ENCODE measurements at regions not wholly inside any gene's neighbourhood (a gene's known extent, or its start where the extent isn't known, plus 50 kb on each side); places are given as distances from the start of the nearest gene placed in this dataset.

DNA sequence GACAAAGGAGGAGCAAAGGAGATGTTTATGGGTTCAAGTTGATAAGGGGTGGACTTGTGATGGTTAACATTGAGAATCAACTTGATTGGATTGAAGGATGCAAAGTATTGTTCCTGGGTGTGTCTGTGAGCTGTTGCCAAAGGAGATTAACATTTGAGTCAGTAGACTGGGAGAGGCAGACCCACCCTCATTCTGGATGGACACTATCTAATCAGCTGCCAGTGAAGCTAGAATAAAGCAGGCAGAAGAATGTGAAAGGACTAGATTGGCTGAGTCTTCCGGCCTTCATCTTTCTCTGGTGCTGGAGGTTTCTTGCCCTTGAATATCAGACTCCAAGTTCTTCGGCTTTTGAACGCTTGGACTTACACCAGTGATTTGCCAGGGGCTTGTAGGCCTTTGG lies 98.7 kb upstream of the DAB1 start:
- CTCF ChIA-PET, result no interaction called here
- TF ChIP-seq, protein P1, sequence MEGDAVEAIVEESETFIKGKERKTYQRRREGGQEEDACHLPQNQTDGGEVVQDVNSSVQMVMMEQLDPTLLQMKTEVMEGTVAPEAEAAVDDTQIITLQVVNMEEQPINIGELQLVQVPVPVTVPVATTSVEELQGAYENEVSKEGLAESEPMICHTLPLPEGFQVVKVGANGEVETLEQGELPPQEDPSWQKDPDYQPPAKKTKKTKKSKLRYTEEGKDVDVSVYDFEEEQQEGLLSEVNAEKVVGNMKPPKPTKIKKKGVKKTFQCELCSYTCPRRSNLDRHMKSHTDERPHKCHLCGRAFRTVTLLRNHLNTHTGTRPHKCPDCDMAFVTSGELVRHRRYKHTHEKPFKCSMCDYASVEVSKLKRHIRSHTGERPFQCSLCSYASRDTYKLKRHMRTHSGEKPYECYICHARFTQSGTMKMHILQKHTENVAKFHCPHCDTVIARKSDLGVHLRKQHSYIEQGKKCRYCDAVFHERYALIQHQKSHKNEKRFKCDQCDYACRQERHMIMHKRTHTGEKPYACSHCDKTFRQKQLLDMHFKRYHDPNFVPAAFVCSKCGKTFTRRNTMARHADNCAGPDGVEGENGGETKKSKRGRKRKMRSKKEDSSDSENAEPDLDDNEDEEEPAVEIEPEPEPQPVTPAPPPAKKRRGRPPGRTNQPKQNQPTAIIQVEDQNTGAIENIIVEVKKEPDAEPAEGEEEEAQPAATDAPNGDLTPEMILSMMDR (IDR thresholded peaks at IDR 0.05), result no peak
- Mint-ChIP-seq H3K4me1 (no peaks in the 10 kb centered on the region), H3K4me3 (no peak overlapping the region), H3K36me3 (ENCODE audit: low read depth) (no peaks in the 10 kb centered on the region), H3K9me3 (no peaks in the 10 kb centered on the region), H3K27ac (no peak overlapping the region), H3K27me3 (no peaks in the 10 kb centered on the region)
- ATAC-seq (ENCODE audit: low read depth) (no peak), DNase-seq (no peak)
- POLR2A ChIA-PET, result no interaction called here
- intact Hi-C loops (cut with micrococcal nuclease), result no loop called here

DNA sequence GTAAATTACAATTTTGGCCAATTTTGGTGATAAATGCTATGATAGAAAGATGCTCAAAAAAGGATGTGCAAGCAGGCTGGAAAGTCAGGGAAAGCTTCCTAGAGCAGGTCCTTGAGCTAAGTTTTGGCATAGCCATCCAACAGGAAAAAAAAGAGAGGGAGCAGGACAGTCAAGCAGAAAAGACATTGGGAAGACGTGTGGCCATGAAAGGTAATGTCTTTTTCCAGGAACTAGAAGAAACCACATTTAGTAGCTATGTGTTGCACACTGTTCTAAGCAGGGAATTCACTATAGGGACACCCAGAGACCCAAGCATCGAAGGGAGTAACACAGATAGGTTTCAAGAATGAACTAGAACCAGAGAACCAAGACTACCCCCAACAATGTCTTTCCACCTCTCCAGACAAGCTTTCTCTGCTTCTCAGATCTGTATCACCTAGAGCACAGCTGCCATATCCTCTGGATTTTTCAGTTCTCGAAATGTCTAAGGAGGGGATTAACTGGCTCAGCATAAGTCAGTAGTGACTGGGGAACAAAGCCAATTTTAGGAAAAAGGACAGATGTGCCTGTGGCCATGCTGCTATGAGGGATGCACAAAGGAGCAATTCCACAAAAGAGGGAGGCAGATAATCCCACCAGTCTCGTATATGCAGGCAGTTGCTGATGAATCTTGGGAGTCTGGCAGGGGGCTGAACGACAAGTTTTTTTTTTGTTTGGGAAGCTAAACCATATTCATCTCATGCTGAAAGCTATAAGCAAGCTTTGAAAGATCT lies 97.1 kb upstream of the DAB1 start:
- DNase-seq (no peak), ATAC-seq (ENCODE audit: low read depth) (no peak)
- CTCF ChIA-PET, result no interaction called here
- intact Hi-C loops (cut with micrococcal nuclease), result no loop called here
- Mint-ChIP-seq H3K4me3 (no peak overlapping the region), H3K27ac (no peak overlapping the region), H3K27me3 (no peaks in the 10 kb centered on the region), H3K9me3 (no peaks in the 10 kb centered on the region), H3K36me3 (ENCODE audit: low read depth) (no peaks in the 10 kb centered on the region), H3K4me1 (no peaks in the 10 kb centered on the region)
- TF ChIP-seq, protein P1 (IDR thresholded peaks at IDR 0.05), result no peak
- POLR2A ChIA-PET, result no interaction called here

DNA sequence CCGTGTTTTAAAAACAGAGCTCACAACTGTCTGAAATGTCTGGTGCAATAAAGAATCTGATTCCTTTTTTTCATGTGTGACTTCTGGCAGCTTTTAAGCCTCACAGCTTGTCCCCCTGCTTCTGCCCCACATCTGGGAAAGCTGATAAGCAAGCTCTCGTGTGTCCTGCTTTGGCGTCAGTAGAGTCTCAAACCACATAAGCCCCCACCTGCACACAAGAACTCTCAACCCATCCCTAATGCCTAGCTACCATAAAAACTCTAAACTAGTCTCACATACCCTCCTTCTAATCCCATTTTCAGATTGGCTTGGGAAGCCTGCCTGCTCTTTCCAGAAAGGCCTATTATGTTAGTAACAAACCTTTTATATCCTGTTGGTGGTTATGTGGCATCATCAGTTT lies 94.6 kb upstream of the DAB1 start:
- intact Hi-C loops (cut with micrococcal nuclease), result no loop called here
- Mint-ChIP-seq H3K9me3 (no peaks in the 10 kb centered on the region), H3K27ac (no peak overlapping the region), H3K36me3 (ENCODE audit: low read depth) (no peaks in the 10 kb centered on the region), H3K4me1 (no peaks in the 10 kb centered on the region), H3K4me3 (no peak overlapping the region), H3K27me3 (no peaks in the 10 kb centered on the region)
- ATAC-seq (ENCODE audit: low read depth) (no peak), DNase-seq (no peak)
- ChIA-PET CTCF (no interaction called here), POLR2A (no interaction called here)
- TF ChIP-seq, protein P1 (IDR thresholded peaks at IDR 0.05), result no peak

DNA sequence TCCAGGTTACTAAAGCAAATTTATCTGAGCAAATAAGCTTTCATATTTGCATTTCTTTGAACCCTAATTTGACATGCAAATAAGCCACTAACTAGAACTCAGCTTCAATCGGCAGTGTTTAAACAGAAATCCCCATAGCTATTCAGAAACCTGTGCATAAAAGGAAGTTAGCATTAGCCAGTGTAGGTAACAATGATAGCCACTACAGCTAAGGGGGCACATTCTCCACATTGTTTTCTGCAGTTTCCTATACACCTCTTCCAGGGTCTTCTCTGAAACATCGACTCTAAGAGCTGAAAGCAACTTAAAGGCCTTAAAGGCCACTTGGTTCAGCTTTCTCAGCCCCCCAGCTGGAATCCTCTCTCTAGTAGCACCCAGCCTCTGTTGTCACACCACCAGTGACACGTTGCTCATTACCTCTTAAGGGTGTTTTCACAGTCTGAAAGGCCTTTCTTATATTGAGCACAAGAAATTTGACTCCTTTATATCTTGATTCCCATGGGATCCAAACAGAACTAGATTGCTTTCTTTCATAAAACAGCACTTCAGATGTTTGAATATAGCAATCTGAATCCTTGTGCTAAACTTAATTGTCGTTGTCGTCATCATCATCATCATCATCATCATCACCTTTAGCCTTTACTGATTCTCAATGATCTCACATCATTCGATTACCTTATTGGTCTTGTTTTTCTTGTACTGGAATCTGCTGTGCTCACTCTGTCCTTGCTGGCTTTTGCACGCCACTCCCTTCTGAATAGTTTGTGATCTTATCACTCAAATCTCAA lies 93.9 kb upstream of the DAB1 start:
- ATAC-seq (ENCODE audit: low read depth) (no peak), DNase-seq (no peak)
- intact Hi-C loops (cut with micrococcal nuclease), result no loop called here
- POLR2A ChIA-PET, result no interaction called here
- TF ChIP-seq, protein P1 (IDR thresholded peaks at IDR 0.05), result no peak
- Mint-ChIP-seq H3K9me3 (no peaks in the 10 kb centered on the region), H3K4me3 (no peak overlapping the region), H3K4me1 (no peaks in the 10 kb centered on the region), H3K36me3 (ENCODE audit: low read depth) (no peaks in the 10 kb centered on the region), H3K27me3 (no peaks in the 10 kb centered on the region), H3K27ac (no peak overlapping the region)
- CTCF ChIA-PET, result no interaction called here

DNA sequence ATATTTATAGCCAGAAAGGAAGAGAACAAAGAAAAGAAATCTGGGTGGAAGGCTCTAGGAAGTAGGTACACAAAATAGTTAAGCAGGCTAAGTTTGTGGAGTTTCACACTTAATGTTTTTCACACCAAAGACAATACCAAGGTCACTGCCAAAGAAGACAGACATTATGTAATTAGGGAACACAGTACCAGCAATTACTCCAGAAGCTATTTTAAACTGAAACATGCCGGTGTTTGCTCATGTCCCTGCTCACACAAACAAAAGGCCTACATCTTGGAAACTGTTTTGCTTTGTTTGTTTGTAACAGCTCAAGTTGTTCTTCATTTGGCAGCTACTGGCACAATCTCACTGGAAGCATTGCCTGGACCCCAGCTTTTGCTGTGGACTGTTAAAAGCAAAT lies 88.5 kb upstream of the DAB1 start:
- intact Hi-C loops (cut with micrococcal nuclease), result no loop called here
- CTCF ChIA-PET, result no interaction called here

More for the DNA sequence above, 88.5 kb upstream of the DAB1 start:
- POLR2A ChIA-PET, result no interaction called here
- DNase-seq (no peak), ATAC-seq (ENCODE audit: low read depth) (no peak)
- TF ChIP-seq, protein P1 (IDR thresholded peaks at IDR 0.05), result no peak
- Mint-ChIP-seq H3K27me3 (no peaks in the 10 kb centered on the region), H3K36me3 (ENCODE audit: low read depth) (no peaks in the 10 kb centered on the region), H3K27ac (no peak overlapping the region), H3K9me3 (no peaks in the 10 kb centered on the region), H3K4me3 (no peak overlapping the region), H3K4me1 (no peaks in the 10 kb centered on the region)
